ENCODE measurements at regions not wholly inside any gene's neighbourhood (a gene's known extent, or its start where the extent isn't known, plus 50 kb on each side); places are given as distances from the start of the nearest gene placed in this dataset.

GRCh38 chr4:1463927-1464540 lies 57.8 kb upstream of the NKX1-1 start:
- no peak overlapping the region for H3K27ac ChIP-seq (ENCODE audit: low read depth in 1 of 2, low read length in 2 of 2)
- Mint-ChIP-seq H3K9me3 (peaks cover 12% of the 10 kb centered on the region), H3K4me3 (no peak overlapping the region), H3K36me3 (ENCODE audit: low read depth) (no peaks in the 10 kb centered on the region), H3K27ac (no peak overlapping the region), H3K27me3 (peaks cover 27% of the 10 kb centered on the region), H3K4me1 (ENCODE audit: low read depth) (no peaks in the 10 kb centered on the region)
- DNase-seq (no peak), ATAC-seq (ENCODE audit: poor library complexity) (no peak)
- POLR2A ChIA-PET, result no interaction called here
- H3K4me1 ChIP-seq (ENCODE audit: insufficient read depth, low read length), result no peaks in the 10 kb centered on the region
- H3K4me3 ChIP-seq (ENCODE audit: low read length), result no peak overlapping the region
- CTCF ChIA-PET, result no interaction called here
- TF ChIP-seq, protein P1, sequence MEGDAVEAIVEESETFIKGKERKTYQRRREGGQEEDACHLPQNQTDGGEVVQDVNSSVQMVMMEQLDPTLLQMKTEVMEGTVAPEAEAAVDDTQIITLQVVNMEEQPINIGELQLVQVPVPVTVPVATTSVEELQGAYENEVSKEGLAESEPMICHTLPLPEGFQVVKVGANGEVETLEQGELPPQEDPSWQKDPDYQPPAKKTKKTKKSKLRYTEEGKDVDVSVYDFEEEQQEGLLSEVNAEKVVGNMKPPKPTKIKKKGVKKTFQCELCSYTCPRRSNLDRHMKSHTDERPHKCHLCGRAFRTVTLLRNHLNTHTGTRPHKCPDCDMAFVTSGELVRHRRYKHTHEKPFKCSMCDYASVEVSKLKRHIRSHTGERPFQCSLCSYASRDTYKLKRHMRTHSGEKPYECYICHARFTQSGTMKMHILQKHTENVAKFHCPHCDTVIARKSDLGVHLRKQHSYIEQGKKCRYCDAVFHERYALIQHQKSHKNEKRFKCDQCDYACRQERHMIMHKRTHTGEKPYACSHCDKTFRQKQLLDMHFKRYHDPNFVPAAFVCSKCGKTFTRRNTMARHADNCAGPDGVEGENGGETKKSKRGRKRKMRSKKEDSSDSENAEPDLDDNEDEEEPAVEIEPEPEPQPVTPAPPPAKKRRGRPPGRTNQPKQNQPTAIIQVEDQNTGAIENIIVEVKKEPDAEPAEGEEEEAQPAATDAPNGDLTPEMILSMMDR (IDR thresholded peaks at IDR 0.05), result no peak
- intact Hi-C loops (cut with DNase I, micrococcal nuclease), result no loop called here
- no peaks in the 10 kb centered on the region for H3K36me3 ChIP-seq (ENCODE audit: insufficient read depth, low read length)
- H3K9me3 ChIP-seq (ENCODE audit: control insufficient read depth in 1 of 2, insufficient read depth in 1 of 2, low read length in 2 of 2), result peaks cover 0 to 29% of the 10 kb centered on the region in 2 experiments
- H3K27me3 ChIP-seq (ENCODE audit: control insufficient read depth in 1 of 2, insufficient read depth in 2 of 2, low read length in 2 of 2), result peaks cover 15 to 27% of the 10 kb centered on the region in 2 experiments

DNA sequence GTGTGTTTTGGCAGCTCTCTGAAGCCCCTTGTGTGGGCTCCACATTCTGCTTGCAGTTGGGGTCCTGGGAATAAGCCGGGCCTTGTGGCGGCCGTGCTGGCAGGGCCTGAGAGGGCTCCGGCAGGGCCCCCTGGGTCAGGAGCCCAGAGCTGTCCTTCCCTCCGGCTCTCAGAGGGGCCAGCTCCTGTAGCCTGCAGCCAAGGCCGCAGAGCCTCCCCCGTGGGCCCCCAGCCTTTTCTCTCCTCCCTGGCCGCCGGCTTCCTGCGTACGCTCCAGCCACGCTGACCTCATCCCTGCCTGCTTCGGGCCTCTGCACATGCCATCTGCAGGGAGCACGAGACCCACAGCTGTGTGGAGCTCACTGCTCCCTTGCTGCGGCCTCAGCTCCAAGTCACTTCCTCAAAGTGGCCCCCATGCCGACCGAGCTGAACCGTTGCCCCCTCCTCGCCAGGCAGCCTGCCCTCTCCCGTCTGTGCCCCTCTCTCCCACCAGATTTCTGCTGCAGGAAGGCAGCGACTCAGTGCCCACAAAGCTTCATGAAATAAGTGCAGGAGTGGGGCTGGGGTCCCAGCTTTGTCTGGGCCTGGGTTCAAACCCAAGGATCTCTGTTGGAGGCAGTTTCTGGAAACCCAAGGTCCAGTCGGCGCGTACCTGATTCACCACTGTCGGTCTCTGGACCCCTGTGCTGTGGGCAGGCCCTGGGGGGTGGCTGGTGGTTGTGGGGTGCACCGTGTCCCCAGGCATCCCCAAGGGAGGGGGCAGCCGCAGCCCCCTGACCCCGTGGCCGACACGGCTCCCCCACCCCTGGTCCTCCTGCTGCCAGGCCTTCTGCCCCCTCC lies 57.1 kb upstream of the NKX1-1 start:
- TF ChIP-seq, protein P1 (IDR thresholded peaks at IDR 0.05), result no peak
- H3K27me3 ChIP-seq (ENCODE audit: control insufficient read depth in 1 of 2, insufficient read depth in 2 of 2, low read length in 2 of 2), result peaks cover 22 to 34% of the 10 kb centered on the region in 2 experiments
- H3K9me3 ChIP-seq (ENCODE audit: control insufficient read depth in 1 of 2, insufficient read depth in 1 of 2, low read length in 2 of 2), result peaks cover 0 to 27% of the 10 kb centered on the region in 2 experiments
- H3K27ac Mint-ChIP-seq, result no peak overlapping the region
- peaks cover 28% of the 10 kb centered on the region for H3K27me3 Mint-ChIP-seq
- CTCF ChIA-PET, result no interaction called here
- no peaks in the 10 kb centered on the region for H3K4me1 ChIP-seq (ENCODE audit: insufficient read depth, low read length)
- DNase-seq (peak in 1 of 14 experiments; percentile 9), ATAC-seq (ENCODE audit: poor library complexity) (no peak)
- no peak overlapping the region for H3K4me3 ChIP-seq (ENCODE audit: low read length)
- intact Hi-C loops (cut with DNase I, micrococcal nuclease), result no loop called here
- POLR2A ChIA-PET, result interaction anchor here (0.8 kb wide), 1 partner anchor 218 kb away, joined by 3 read pairs; no protein-coding TSS in a partner anchor
- H3K27ac ChIP-seq (ENCODE audit: low read depth in 1 of 2, low read length in 2 of 2), result no peak overlapping the region
- H3K4me3 Mint-ChIP-seq, result no peak overlapping the region
- H3K36me3 Mint-ChIP-seq (ENCODE audit: low read depth), result no peaks in the 10 kb centered on the region
- H3K9me3 Mint-ChIP-seq, result peaks cover 11% of the 10 kb centered on the region
- no peaks in the 10 kb centered on the region for H3K36me3 ChIP-seq (ENCODE audit: insufficient read depth, low read length)
- no peaks in the 10 kb centered on the region for H3K4me1 Mint-ChIP-seq (ENCODE audit: low read depth)

- no peak for ATAC-seq (ENCODE audit: poor library complexity)
- Histone ChIP-seq H3K4me3 (ENCODE audit: low read length) (no peak overlapping the region), H3K9me3 (ENCODE audit: control insufficient read depth in 1 of 2, insufficient read depth in 1 of 2, low read length in 2 of 2) (peaks cover 0 to 27% of the 10 kb centered on the region in 2 experiments), H3K27ac (ENCODE audit: low read depth in 1 of 2, low read length in 2 of 2) (no peak overlapping the region), H3K4me1 (ENCODE audit: insufficient read depth, low read length) (no peaks in the 10 kb centered on the region), H3K36me3 (ENCODE audit: insufficient read depth, low read length) (no peaks in the 10 kb centered on the region), H3K27me3 (ENCODE audit: control insufficient read depth in 1 of 2, insufficient read depth in 2 of 2, low read length in 2 of 2) (peaks cover 23 to 37% of the 10 kb centered on the region in 2 experiments)
- intact Hi-C loops (cut with DNase I, micrococcal nuclease), result no loop called here
- ChIA-PET POLR2A (interaction anchor here (0.8 kb wide), 1 partner anchor 218 kb away, joined by 3 read pairs; no protein-coding TSS in a partner anchor), CTCF (no interaction called here)
- Mint-ChIP-seq H3K27me3 (peaks cover 31% of the 10 kb centered on the region), H3K4me1 (ENCODE audit: low read depth) (no peaks in the 10 kb centered on the region), H3K4me3 (no peak overlapping the region), H3K9me3 (peaks cover 5% of the 10 kb centered on the region), H3K36me3 (ENCODE audit: low read depth) (no peaks in the 10 kb centered on the region), H3K27ac (no peak overlapping the region)
- DNase-seq, result no peak
- TF ChIP-seq, protein P1 (IDR thresholded peaks at IDR 0.05), result no peak
Observed at GRCh38 chr4:1462768-1463075, 56.5 kb upstream of the NKX1-1 start.

Data from CD4-positive, alpha-beta T cell (primary cell).